Endothelial cell of umbilical vein (primary cell): ENCODE measurements at regions not wholly inside any gene's neighbourhood (a gene's known extent, or its start where the extent isn't known, plus 50 kb on each side); places are given as distances from the start of the nearest gene placed in this dataset.

Source experiments
- BruUV-seq: library from RNA; stranded (reverse); fragments of 400-500 nt; replicated peaks from 2 replicates; lab custom pipeline; 2021; lab: Mats Ljungman, UMichigan
- CTCF ChIA-PET: fragments of 300-600, 350-600 bp; sonication (Branson Sonifier 250); formaldehyde crosslinking; loops from one replicate; lab custom pipeline; 2021; ENCODE audit warnings: antibody characterized with exemption, inconsistent platforms; lab: Charles Lee
- POLR2A ChIA-PET: fragments of 300-600, 350-600 bp; sonication (Branson Sonifier 250); formaldehyde crosslinking; loops from one replicate; lab custom pipeline; 2021; ENCODE audit warnings: antibody characterized with exemption, inconsistent platforms; lab: Charles Lee
- DNase-seq: peaks from one replicate; pipeline ENCODE4 v3.0.0-alpha.2; 2011; ENCODE audit warnings: low read depth, low spot score
- FAIRE-seq: peaks from 2 replicates; lab custom pipeline; 2011; peaks lifted over from hg19 to GRCh38; lab: Jason Lieb, UNC
- H2AFZ ChIP-seq: 2 replicates; pipeline ENCODE4 v1.6.0; 2012; ENCODE audit warnings: low read depth, low read length, control low read depth, inconsistent platforms
- H3K27ac ChIP-seq: 2 replicates; pipeline ENCODE4 v1.5.1; 2011; ENCODE audit warnings: low read depth, mild to moderate bottlenecking, control low read depth, low read length, moderate library complexity; ENCODE audit not compliant: insufficient read depth
- H3K27me3 ChIP-seq, 2 experiments: 2 replicates each; pipeline versions ENCODE4 v1.6.0 to v1.6.1; 2011; ENCODE audit warnings: low read length in 2 of 2, mixed read lengths in 1 of 2; ENCODE audit not compliant: control insufficient read depth in 2 of 2, insufficient read depth in 2 of 2
- H3K36me3 ChIP-seq, 2 experiments: 2 replicates in 1 of 2; 3 replicates in 1 of 2; pipeline ENCODE4 v1.5.1; 2011; ENCODE audit warnings: low read length in 2 of 2, mild to moderate bottlenecking in 1 of 2, moderate library complexity in 1 of 2; ENCODE audit not compliant: control insufficient read depth in 2 of 2, insufficient read depth in 2 of 2; ENCODE audit errors: extremely low read depth in 1 of 2
- H3K4me1 ChIP-seq: 3 replicates; pipeline ENCODE4 v1.5.1; 2011; ENCODE audit warnings: mild to moderate bottlenecking, low read length; ENCODE audit not compliant: control insufficient read depth, insufficient read depth; ENCODE audit errors: extremely low read depth
- H3K4me2 ChIP-seq: 2 replicates; pipeline ENCODE4 v1.6.1; 2011; ENCODE audit warnings: low read length, control low read depth, mixed read lengths; ENCODE audit not compliant: insufficient read depth
- H3K4me3 ChIP-seq, 3 experiments: fragments of 200-600 bp in 1 of 3; sonication (generic), shearing (Covaris generic) in 1 of 3; replicated peaks in 1 of 3; 2 replicates each; pipeline ENCODE4 v1.5.1; 2011 to 2016; ENCODE audit warnings: control low read depth in 3 of 3, low read length in 3 of 3, mild to moderate bottlenecking in 2 of 3, inconsistent platforms in 1 of 3, low read depth in 1 of 3, moderate library complexity in 1 of 3; ENCODE audit not compliant: insufficient read depth in 1 of 3
- H3K79me2 ChIP-seq: 2 replicates; pipeline ENCODE4 v1.6.0; 2012; ENCODE audit warnings: low read length, inconsistent platforms; ENCODE audit not compliant: control insufficient read depth, insufficient read depth
- H3K9ac ChIP-seq: replicated peaks from 2 replicates; pipeline ENCODE3; 2011; ENCODE audit warnings: low read length, control low read depth; ENCODE audit not compliant: insufficient read depth; ENCODE audit errors: extremely low read depth
- H3K9me1 ChIP-seq: replicated peaks from 3 replicates; pipeline ENCODE4 v1.6.0; 2011; ENCODE audit warnings: mild to moderate bottlenecking, low read length; ENCODE audit not compliant: control insufficient read depth, insufficient read depth; ENCODE audit errors: extremely low read depth
- H3K9me3 ChIP-seq: replicated peaks from 2 replicates; pipeline ENCODE4 v1.5.1; 2012; ENCODE audit warnings: low read length, inconsistent platforms; ENCODE audit not compliant: control insufficient read depth, insufficient read depth
- H4K20me1 ChIP-seq: replicated peaks from 2 replicates; pipeline ENCODE3; 2011; ENCODE audit warnings: mild to moderate bottlenecking, low read length; ENCODE audit not compliant: control insufficient read depth, insufficient read depth; ENCODE audit errors: extremely low read depth
- CTCF ChIP-seq, 2 donors: IDR thresholded peaks; 1 replicate in 1 of 2; 2 replicates in 1 of 2; pipeline ENCODE4 v1.5.1; 2011; ENCODE audit warnings: low read length in 2 of 2, mild to moderate bottlenecking in 2 of 2, moderate library complexity in 2 of 2, control low read depth in 1 of 2, inconsistent platforms in 1 of 2, low read depth in 1 of 2; ENCODE audit not compliant: insufficient read depth in 1 of 2; ENCODE audit errors: extremely low read depth in 1 of 2
- EZH2 ChIP-seq: IDR thresholded peaks from 2 replicates; pipeline ENCODE4 v1.6.1; 2012; ENCODE audit warnings: borderline replicate concordance, low read depth, mild to moderate bottlenecking, moderate library complexity, low read length, inconsistent platforms; ENCODE audit not compliant: severe bottlenecking
- FOS ChIP-seq: IDR thresholded peaks from 2 replicates; pipeline ENCODE4 v1.6.1; 2011; ENCODE audit warnings: mild to moderate bottlenecking, low read length, moderate library complexity, borderline replicate concordance; ENCODE audit not compliant: insufficient read depth
- GATA2 ChIP-seq: IDR thresholded peaks from 2 replicates; pipeline ENCODE4 v1.7.0; 2011; ENCODE audit warnings: low read depth, mild to moderate bottlenecking, moderate library complexity, mixed read lengths, low read length; ENCODE audit not compliant: insufficient read length, insufficient read depth
- JUN ChIP-seq: IDR thresholded peaks from 2 replicates; pipeline ENCODE4 v1.6.1; 2011; ENCODE audit warnings: borderline replicate concordance, low read depth; ENCODE audit not compliant: insufficient read length, insufficient read depth
- MAX ChIP-seq: IDR thresholded peaks from 2 replicates; pipeline ENCODE4 v1.6.1; 2011; ENCODE audit not compliant: insufficient read depth, insufficient read length
- MYC ChIP-seq: IDR thresholded peaks from one replicate; pipeline ENCODE4 v1.6.1; 2011; ENCODE audit warnings: mild to moderate bottlenecking, low read depth, low read length
- POLR2A ChIP-seq: IDR thresholded peaks from 2 replicates; pipeline ENCODE4 v1.6.1; 2012; ENCODE audit warnings: low read depth, mild to moderate bottlenecking, control low read depth, low read length
- POLR2AphosphoS5 ChIP-seq: IDR thresholded peaks from 2 replicates; pipeline ENCODE4 v1.6.1; 2012; ENCODE audit warnings: low read depth, mild to moderate bottlenecking, control low read depth, low read length, moderate library complexity; ENCODE audit not compliant: insufficient read depth
- dilution Hi-C: fragments of 300-500 bp; cut with MboI; formaldehyde crosslinking; loops from one replicate; pipeline ENCODE4 v1.15.0; 2019; ENCODE audit warnings: low sequenced_read_pairs; ENCODE audit not compliant: extremely low pct_ligation_motif_present
- intact Hi-C: fragments of 100-400 bp; cut with micrococcal nuclease; formaldehyde crosslinking; loops from one replicate; pipeline ENCODE4 v1.10.0; 2022

- Histone ChIP-seq H3K9ac (no peak overlapping the region), H3K27me3 (no peaks in the 10 kb centered on the region), H3K9me1 (no peaks in the 10 kb centered on the region), H3K4me3 (no peak overlapping the region), H4K20me1 (no peaks in the 10 kb centered on the region), H3K36me3 (no peaks in the 10 kb centered on the region), H3K4me1 (no peaks in the 10 kb centered on the region), H3K9me3 (peaks cover 4% of the 10 kb centered on the region), H3K79me2 (no peaks in the 10 kb centered on the region), H3K4me2 (no peak overlapping the region), H3K27ac (no peak overlapping the region), H2AFZ (no peak overlapping the region)
- no TSS peak for BruUV-seq
- ChIA-PET CTCF (no interaction called here), POLR2A (no interaction called here)
- TF ChIP-seq MYC (no peak), FOS (no peak), POLR2A (no peak), POLR2AphosphoS5 (no peak), JUN (no peak), MAX (no peak), EZH2 (no peak), GATA2 (no peak), CTCF (IDR thresholded peaks at IDR 0.05; ENCODE audit: extremely low read depth in 1 of 2, insufficient read depth in 1 of 2, low read depth in 1 of 2, low read length in 2 of 2) (no peak)
- dilution Hi-C loops = no loop called here
- no peak for DNase-seq
- intact Hi-C loops = no loop called here
- FAIRE-seq = no peak
These were observed 375.9 kb upstream of the NDST4 start for GRCh38 chr4:115489279-115489678.
